SK-N-SH (cell line): ENCODE measurements at regions not wholly inside any gene's neighbourhood (a gene's known extent, or its start where the extent isn't known, plus 50 kb on each side); places are given as distances from the start of the nearest gene placed in this dataset.

Experiments used
- RAD21 ChIP-seq: IDR thresholded peaks from 2 replicates; pipeline ENCODE4 v1.6.1; 2012; ENCODE audit warnings: mild to moderate bottlenecking, low read length
- SIN3A ChIP-seq: IDR thresholded peaks from 2 replicates; pipeline ENCODE4 v1.6.1; 2012; ENCODE audit warnings: low read depth, mild to moderate bottlenecking, low read length, moderate library complexity, borderline replicate concordance
- TEAD4 ChIP-seq: IDR thresholded peaks from 2 replicates; pipeline ENCODE4 v1.4.0; 2012; ENCODE audit warnings: mild to moderate bottlenecking, borderline replicate concordance; ENCODE audit not compliant: insufficient read depth
- TF ChIP-seq, protein P1 (sequence below): fragments of 200-600 bp; sonication (generic); IDR thresholded peaks from 2 replicates; pipeline ENCODE4 v1.6.1; 2017; ENCODE audit warnings: antibody characterized with exemption, mild to moderate bottlenecking, moderate library complexity

DNA sequence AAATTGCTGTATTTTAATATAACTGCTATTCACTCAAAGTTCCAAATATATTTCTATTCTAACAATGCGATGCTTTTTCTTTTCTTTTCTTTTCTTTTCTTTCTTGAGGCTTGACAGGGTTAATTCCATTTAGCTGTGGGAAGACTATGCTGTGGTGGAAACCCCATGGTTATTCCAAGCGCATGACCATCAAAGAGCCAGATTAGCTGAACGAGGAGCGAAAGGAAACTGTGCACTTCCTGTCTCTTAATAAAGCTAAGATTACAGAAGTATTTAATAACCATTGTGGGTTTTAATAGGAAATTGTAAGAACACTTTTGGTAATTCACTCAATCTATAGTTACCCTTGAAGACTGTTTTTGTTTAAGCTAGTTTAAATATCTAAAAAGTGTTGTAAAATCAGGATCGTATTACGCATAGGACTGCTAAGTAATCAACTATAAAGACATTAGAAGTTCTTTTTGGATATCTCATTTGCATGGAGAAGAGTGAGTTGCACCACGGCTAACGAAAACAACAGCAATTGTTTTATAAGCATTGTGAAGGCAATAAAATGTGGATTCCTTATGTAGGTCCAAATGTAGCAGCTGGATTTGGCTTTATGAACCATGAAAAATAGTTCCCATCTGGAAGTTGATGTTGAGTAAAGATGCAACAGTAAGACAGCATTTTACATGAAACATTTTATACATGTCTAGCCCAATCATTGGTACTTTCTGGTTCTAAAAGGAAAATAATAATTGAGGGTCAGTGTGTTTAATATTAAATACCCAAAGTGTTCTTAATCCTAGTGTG lies 105.4 kb downstream of the ZIC1 start:
- TF ChIP-seq TEAD4 (no peak), SIN3A (no peak), RAD21 (no peak)
- TF ChIP-seq, protein P1, sequence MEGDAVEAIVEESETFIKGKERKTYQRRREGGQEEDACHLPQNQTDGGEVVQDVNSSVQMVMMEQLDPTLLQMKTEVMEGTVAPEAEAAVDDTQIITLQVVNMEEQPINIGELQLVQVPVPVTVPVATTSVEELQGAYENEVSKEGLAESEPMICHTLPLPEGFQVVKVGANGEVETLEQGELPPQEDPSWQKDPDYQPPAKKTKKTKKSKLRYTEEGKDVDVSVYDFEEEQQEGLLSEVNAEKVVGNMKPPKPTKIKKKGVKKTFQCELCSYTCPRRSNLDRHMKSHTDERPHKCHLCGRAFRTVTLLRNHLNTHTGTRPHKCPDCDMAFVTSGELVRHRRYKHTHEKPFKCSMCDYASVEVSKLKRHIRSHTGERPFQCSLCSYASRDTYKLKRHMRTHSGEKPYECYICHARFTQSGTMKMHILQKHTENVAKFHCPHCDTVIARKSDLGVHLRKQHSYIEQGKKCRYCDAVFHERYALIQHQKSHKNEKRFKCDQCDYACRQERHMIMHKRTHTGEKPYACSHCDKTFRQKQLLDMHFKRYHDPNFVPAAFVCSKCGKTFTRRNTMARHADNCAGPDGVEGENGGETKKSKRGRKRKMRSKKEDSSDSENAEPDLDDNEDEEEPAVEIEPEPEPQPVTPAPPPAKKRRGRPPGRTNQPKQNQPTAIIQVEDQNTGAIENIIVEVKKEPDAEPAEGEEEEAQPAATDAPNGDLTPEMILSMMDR: no peak
